ENCODE measurements at regions not wholly inside any gene's neighbourhood (a gene's known extent, or its start where the extent isn't known, plus 50 kb on each side); places are given as distances from the start of the nearest gene placed in this dataset.

GRCh38 chr2:2523461-2524347 is 192.6 kb upstream of the MYT1L start:
- H3K9me3 ChIP-seq (replicated peaks; ENCODE audit: control insufficient read depth, low read depth, low read length) = no peaks in the 10 kb centered on the region
- H3K4me3 ChIP-seq (ENCODE audit: low read length) = no peak overlapping the region
- H3K4me1 ChIP-seq (ENCODE audit: control insufficient read depth, insufficient read depth, low read length) = peaks cover 7% of the 10 kb centered on the region
- no peaks in the 10 kb centered on the region for H3K36me3 ChIP-seq (ENCODE audit: control insufficient read depth, insufficient read depth, low read length)
- 9% methylated on average over 2 of the region's 7 CpGs for WGBS (ENCODE audit: insufficient coverage)
- H3K27me3 ChIP-seq (ENCODE audit: control insufficient read depth, insufficient read depth, low read length) = peaks cover 3% of the 10 kb centered on the region
- DNase-seq = peak; percentile 25
- H3K27ac ChIP-seq (ENCODE audit: low read length) = no peak overlapping the region

GRCh38 chr2:2520401-2520811 is 189.3 kb upstream of the MYT1L start:
- no peak for DNase-seq
- no peaks in the 10 kb centered on the region for H3K36me3 ChIP-seq (ENCODE audit: control insufficient read depth, insufficient read depth, low read length)
- peaks cover 7% of the 10 kb centered on the region for H3K4me1 ChIP-seq (ENCODE audit: control insufficient read depth, insufficient read depth, low read length)
- peaks cover 3% of the 10 kb centered on the region for H3K27me3 ChIP-seq (ENCODE audit: control insufficient read depth, insufficient read depth, low read length)
- WGBS (ENCODE audit: insufficient coverage) = 25% methylated on average over 5 of the region's 10 CpGs
- no peak overlapping the region for H3K27ac ChIP-seq (ENCODE audit: low read length)
- H3K9me3 ChIP-seq (replicated peaks; ENCODE audit: control insufficient read depth, low read depth, low read length) = no peaks in the 10 kb centered on the region
- H3K4me3 ChIP-seq (ENCODE audit: low read length) = no peak overlapping the region

DNA sequence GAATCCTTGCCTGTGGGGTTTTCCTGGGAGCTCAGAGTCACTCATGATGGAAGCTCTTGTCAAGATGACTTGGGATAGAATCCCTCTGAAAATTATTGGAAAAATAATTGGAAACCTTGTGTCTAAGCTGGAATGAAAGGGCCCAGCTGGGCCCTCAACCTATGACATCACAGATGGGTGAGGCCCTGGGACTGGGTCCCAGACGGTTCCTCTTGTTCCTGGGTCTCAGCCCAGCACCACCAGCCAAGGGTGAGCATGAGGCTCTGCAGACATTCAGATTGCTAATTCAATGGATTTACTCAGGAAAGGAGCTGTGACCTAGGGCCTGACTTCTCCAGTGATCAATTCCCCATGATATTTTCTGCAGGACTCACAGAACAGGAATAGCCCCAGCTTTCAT is 188.3 kb upstream of the MYT1L start:
- H3K4me3 ChIP-seq (ENCODE audit: low read length) = no peak overlapping the region
- WGBS (ENCODE audit: insufficient coverage) = 50% methylated on average over 1 of the region's 1 CpG

DNA sequence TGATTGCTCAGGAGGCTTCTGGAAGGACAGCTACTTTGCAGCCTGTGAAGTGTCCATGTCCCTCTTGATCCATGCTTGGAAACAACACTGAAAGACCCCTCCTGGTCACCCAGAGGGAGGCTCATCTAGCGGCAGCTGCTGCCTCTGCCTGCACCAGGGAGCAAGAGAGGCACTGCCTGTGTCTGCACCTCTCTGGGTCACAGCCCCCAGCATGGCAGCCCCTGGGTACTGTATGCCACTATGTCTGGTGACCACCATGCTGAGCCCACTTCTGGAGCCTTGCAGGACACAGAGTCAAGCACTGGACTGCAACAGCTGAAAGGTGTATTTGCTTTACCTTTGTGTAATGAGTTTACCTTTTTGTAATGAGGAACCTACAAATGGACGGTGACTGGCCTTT is 186.3 kb upstream of the MYT1L start:
- H3K36me3 ChIP-seq (ENCODE audit: control insufficient read depth, insufficient read depth, low read length) = no peaks in the 10 kb centered on the region
- no peak overlapping the region for H3K4me3 ChIP-seq (ENCODE audit: low read length)
- no peak overlapping the region for H3K27ac ChIP-seq (ENCODE audit: low read length)
- peaks cover 3% of the 10 kb centered on the region for H3K27me3 ChIP-seq (ENCODE audit: control insufficient read depth, insufficient read depth, low read length)
- H3K9me3 ChIP-seq (replicated peaks; ENCODE audit: control insufficient read depth, low read depth, low read length) = no peaks in the 10 kb centered on the region
- 63% methylated on average over 2 of the region's 2 CpGs for WGBS (ENCODE audit: insufficient coverage)
- DNase-seq = no peak
- H3K4me1 ChIP-seq (ENCODE audit: control insufficient read depth, insufficient read depth, low read length) = no peaks in the 10 kb centered on the region

More for the DNA sequence above, 188.3 kb upstream of the MYT1L start:
- DNase-seq = no peak
- peaks cover 3% of the 10 kb centered on the region for H3K27me3 ChIP-seq (ENCODE audit: control insufficient read depth, insufficient read depth, low read length)
- H3K9me3 ChIP-seq (replicated peaks; ENCODE audit: control insufficient read depth, low read depth, low read length) = no peaks in the 10 kb centered on the region
- no peak overlapping the region for H3K27ac ChIP-seq (ENCODE audit: low read length)
- H3K4me1 ChIP-seq (ENCODE audit: control insufficient read depth, insufficient read depth, low read length) = peaks cover 7% of the 10 kb centered on the region
- H3K36me3 ChIP-seq (ENCODE audit: control insufficient read depth, insufficient read depth, low read length) = no peaks in the 10 kb centered on the region

GRCh38 chr2:2516386-2516785 is 185.3 kb upstream of the MYT1L start:
- no peak for DNase-seq
- Histone ChIP-seq H3K36me3 (ENCODE audit: control insufficient read depth, insufficient read depth, low read length) (no peaks in the 10 kb centered on the region), H3K4me1 (ENCODE audit: control insufficient read depth, insufficient read depth, low read length) (no peaks in the 10 kb centered on the region), H3K27ac (ENCODE audit: low read length) (no peak overlapping the region), H3K9me3 (replicated peaks; ENCODE audit: control insufficient read depth, low read depth, low read length) (no peaks in the 10 kb centered on the region), H3K4me3 (ENCODE audit: low read length) (no peak overlapping the region), H3K27me3 (ENCODE audit: control insufficient read depth, insufficient read depth, low read length) (peaks cover 3% of the 10 kb centered on the region)
- WGBS (ENCODE audit: insufficient coverage) = 81% methylated on average over 13 of the region's 14 CpGs

DNA sequence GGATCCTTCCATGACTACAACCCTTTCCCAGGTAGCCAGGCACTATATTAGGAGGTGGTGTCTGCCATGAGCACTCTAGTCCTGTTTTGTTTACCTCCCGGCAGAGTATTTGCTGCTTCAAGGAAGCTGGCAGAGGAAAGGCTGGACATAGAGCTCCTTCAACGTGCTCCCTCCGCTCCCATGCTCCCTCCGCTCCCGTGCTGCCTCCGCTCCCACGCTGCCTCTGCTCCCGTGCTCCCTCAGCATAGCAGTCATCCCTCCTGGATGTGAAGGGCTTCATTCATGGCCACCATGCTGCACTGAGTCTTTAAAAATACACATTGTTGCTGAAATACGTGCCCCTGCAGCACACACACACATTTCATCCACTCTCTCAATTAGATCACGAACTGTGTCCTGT is 181.9 kb upstream of the MYT1L start:
- Histone ChIP-seq H3K36me3 (ENCODE audit: control insufficient read depth, insufficient read depth, low read length) (no peaks in the 10 kb centered on the region), H3K27ac (ENCODE audit: low read length) (no peak overlapping the region), H3K27me3 (ENCODE audit: control insufficient read depth, insufficient read depth, low read length) (no peaks in the 10 kb centered on the region), H3K4me1 (ENCODE audit: control insufficient read depth, insufficient read depth, low read length) (no peaks in the 10 kb centered on the region), H3K4me3 (ENCODE audit: low read length) (no peak overlapping the region), H3K9me3 (replicated peaks; ENCODE audit: control insufficient read depth, low read depth, low read length) (no peaks in the 10 kb centered on the region)
- whole genome bisulfite sequencing (ENCODE audit: insufficient coverage) = 74% methylated on average over 8 of the region's 10 CpGs
- DNase-seq = no peak

DNA sequence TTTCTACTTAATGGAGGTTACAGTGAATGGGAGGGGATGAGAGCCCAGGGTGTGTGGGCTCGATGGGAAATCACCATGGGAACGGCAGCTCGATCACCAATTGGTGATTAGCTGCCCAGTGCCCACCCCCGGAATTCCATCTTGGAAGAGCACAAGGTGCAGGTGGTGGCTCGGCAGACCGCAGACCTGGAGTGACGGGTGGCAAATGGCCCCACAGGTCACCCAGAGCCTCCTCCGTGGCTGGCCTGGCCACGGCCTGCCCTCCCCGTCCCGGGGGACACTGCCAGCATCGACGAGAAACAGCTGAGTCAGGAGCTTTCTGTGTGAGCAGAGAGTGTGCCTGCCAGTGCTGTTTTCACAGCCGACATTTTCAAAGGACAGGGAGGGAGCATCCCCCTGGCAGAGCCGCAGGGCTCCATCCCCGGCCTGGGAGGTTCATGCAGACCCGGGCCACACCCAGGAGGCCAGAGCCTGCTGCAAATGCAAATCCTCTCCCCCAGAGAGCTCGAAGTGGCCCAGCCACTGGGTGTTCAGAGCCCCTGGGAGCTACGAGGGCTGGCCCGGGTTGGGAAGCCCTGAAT is 176.4 kb upstream of the MYT1L start:
- no peaks in the 10 kb centered on the region for H3K9me3 ChIP-seq (replicated peaks; ENCODE audit: control insufficient read depth, low read depth, low read length)
- DNase-seq = no peak
- no peaks in the 10 kb centered on the region for H3K27me3 ChIP-seq (ENCODE audit: control insufficient read depth, insufficient read depth, low read length)
- no peaks in the 10 kb centered on the region for H3K36me3 ChIP-seq (ENCODE audit: control insufficient read depth, insufficient read depth, low read length)
- H3K4me1 ChIP-seq (ENCODE audit: control insufficient read depth, insufficient read depth, low read length) = no peaks in the 10 kb centered on the region
- 73% methylated on average over 20 of the region's 20 CpGs for whole genome bisulfite sequencing (ENCODE audit: insufficient coverage)
- H3K27ac ChIP-seq (ENCODE audit: low read length) = no peak overlapping the region
- H3K4me3 ChIP-seq (ENCODE audit: low read length) = no peak overlapping the region

GRCh38 chr2:2506536-2506935 is 175.5 kb upstream of the MYT1L start:
- H3K36me3 ChIP-seq (ENCODE audit: control insufficient read depth, insufficient read depth, low read length) = no peaks in the 10 kb centered on the region
- no peaks in the 10 kb centered on the region for H3K27me3 ChIP-seq (ENCODE audit: control insufficient read depth, insufficient read depth, low read length)
- H3K4me3 ChIP-seq (ENCODE audit: low read length) = no peak overlapping the region
- H3K27ac ChIP-seq (ENCODE audit: low read length) = no peak overlapping the region
- H3K9me3 ChIP-seq (replicated peaks; ENCODE audit: control insufficient read depth, low read depth, low read length) = no peaks in the 10 kb centered on the region
- no peaks in the 10 kb centered on the region for H3K4me1 ChIP-seq (ENCODE audit: control insufficient read depth, insufficient read depth, low read length)
- DNase-seq = no peak
- 100% methylated on average over 3 of the region's 6 CpGs for WGBS (ENCODE audit: insufficient coverage)

- Histone ChIP-seq H3K36me3 (ENCODE audit: control insufficient read depth, insufficient read depth, low read length) (no peaks in the 10 kb centered on the region), H3K4me3 (ENCODE audit: low read length) (no peak overlapping the region), H3K4me1 (ENCODE audit: control insufficient read depth, insufficient read depth, low read length) (no peaks in the 10 kb centered on the region), H3K27ac (ENCODE audit: low read length) (no peak overlapping the region), H3K27me3 (ENCODE audit: control insufficient read depth, insufficient read depth, low read length) (no peaks in the 10 kb centered on the region), H3K9me3 (replicated peaks; ENCODE audit: control insufficient read depth, low read depth, low read length) (no peaks in the 10 kb centered on the region)
- no peak for DNase-seq
- 92% methylated on average over 2 of the region's 4 CpGs for WGBS (ENCODE audit: insufficient coverage)
Observed at GRCh38 chr2:2505604-2506003, 174.5 kb upstream of the MYT1L start.

DNA sequence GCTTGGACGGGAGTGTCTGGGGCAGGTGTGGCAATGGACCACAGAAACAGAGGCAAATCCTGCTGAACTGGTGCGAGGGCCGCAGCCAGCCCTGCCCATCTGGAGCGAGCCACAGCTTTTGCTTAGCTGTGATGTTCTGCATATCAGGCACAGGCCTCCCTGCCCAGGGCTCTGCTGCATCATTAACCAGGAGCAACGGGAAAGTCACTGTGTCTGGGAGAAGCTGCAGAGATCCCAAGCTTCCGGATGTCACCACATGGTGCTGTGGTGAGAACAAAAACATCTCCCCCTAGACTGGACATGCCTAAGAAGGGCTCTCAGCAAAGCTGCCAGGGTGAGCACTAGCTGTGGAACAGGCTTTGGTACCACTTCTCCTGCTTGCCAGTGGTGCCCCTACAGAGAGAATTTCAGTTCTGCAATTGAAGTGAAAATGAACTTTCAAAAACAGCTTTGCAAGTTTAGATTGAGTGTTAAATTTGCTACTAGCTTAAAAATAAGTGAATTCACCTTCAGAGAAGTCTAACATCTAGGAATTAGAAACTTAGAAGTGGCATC is 172.9 kb upstream of the MYT1L start:
- Histone ChIP-seq H3K4me3 (ENCODE audit: low read length) (no peak overlapping the region), H3K9me3 (replicated peaks; ENCODE audit: control insufficient read depth, low read depth, low read length) (no peaks in the 10 kb centered on the region), H3K27me3 (ENCODE audit: control insufficient read depth, insufficient read depth, low read length) (no peaks in the 10 kb centered on the region), H3K4me1 (ENCODE audit: control insufficient read depth, insufficient read depth, low read length) (no peaks in the 10 kb centered on the region), H3K27ac (ENCODE audit: low read length) (no peak overlapping the region), H3K36me3 (ENCODE audit: control insufficient read depth, insufficient read depth, low read length) (no peaks in the 10 kb centered on the region)
- DNase-seq = no peak
- WGBS (ENCODE audit: insufficient coverage) = 83% methylated on average over 4 of the region's 6 CpGs

All from muscle of leg (tissue), 3 donors.